COLO829 (cell line): ENCODE measurements at regions not wholly inside any gene's neighbourhood (a gene's known extent, or its start where the extent isn't known, plus 50 kb on each side); places are given as distances from the start of the nearest gene placed in this dataset.
A peak's percentile ranks its signal among the peaks of the same experiment; 100 is the strongest.

Experiments used
- DNase-seq: peaks from one replicate; pipeline ENCODE4 v3.0.0; 2012; ENCODE audit warnings: low spot score

DNA sequence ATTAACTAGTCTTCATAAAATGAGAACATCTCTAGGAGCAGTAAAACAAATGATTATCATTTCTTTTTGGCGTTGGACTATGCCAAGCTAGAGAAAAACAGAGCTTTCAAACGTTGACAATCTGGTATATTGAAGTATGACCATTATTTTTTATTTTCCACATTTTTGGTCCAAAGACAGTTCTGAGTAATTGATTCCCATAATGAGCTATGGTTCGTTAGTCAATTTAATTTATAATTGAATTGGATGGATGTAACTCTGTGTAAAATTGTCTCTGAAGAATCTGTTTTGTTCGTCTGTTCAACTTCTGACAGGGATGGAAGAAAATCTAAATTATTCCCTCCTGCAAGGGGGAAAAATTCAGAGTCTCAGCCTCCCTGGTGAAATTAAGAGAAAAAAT lies 234.5 kb downstream of the LMO4 start:
- DNase-seq: no peak

- DNase-seq: no peak
Observed at GRCh38 chr1:87565861-87566260, 237.2 kb downstream of the LMO4 start.

- DNase-seq: no peak
Observed at GRCh38 chr1:87568005-87568404, 239.3 kb downstream of the LMO4 start.

GRCh38 chr1:87568911-87569310 lies 240.2 kb downstream of the LMO4 start:
- no peak for DNase-seq

DNA sequence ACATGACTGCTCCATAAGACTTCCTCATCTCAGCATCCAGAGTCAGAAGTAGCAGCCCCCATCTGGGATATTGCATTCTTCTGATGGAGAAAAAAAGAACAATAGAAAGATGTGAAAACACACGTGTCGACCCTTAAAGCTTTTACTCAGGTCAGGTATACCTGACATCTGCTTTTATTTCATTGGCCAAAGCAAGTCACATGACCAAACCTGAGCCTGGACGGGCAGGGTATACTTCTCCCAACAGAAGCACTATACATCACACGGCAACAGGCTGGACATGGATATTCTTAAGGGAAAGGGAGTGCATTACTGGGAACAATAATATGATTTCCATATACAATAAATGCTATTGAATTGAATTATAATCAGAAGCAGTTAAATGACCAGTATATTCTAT lies 243.3 kb downstream of the LMO4 start:
- no peak for DNase-seq

- DNase-seq: no peak
Observed at GRCh38 chr1:87572891-87573290, 244.2 kb downstream of the LMO4 start.

DNA sequence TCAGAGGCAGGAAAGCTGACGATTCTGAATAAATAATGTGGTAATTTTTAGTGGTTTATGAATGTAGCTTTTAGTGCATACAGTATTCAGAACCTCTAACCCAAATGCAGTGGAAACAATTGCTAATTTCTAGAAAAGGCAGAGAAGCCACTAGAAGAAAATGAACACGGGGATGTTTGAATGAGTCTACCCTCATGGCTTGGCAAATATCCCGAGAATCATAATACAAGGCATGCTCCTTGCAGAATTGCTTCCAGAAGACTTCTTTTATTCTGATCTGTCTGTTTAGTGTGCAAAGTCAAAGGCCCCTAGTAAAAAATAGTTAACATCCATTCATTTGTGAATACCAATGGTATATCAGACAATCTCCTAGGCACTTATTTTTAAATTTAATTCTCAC lies 246.8 kb downstream of the LMO4 start:
- no peak for DNase-seq

DNA sequence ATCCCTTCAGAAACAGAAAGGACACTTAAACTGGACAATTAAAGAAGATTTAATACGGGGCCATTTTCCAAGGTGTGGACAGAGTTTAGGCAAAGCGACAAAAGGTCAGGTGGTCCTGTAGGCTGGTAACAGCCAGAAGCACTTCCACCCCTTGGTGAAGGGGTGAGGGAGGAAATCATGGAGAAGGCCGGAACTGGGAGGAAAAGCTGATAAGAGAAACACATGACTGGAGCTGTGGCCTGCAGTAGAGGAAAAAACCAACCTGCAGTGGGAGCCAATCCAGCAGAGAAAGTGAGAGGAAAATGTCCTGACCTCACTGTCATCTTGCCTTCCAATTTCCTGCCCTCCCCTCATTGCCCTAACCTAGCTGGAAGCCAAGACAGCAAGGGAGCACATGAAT lies 249.8 kb downstream of the LMO4 start:
- no peak for DNase-seq

GRCh38 chr1:87583459-87583858 lies 254.8 kb downstream of the LMO4 start:
- DNase-seq: no peak

DNA sequence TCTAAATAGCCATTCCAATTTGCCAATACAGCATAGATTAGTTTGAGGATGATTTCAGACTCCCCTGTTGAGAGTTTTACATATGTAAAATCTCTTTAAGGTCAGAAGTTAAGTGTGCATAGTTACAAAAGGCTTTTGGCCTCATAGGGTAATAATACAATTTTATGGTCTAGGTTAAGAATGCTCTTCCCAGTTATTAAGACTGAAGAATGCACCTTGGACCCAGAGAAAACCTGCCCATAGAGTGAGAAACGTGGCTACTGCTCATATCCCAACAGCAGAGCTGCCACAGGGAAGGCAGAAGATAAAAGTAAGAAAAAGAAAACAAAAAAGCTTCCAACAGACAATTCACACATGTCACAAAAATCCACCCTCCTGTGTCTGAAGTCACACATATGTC lies 255.9 kb downstream of the LMO4 start:
- DNase-seq: no peak

- DNase-seq: no peak
Observed at GRCh38 chr1:87586501-87586900, 257.8 kb downstream of the LMO4 start.

DNA sequence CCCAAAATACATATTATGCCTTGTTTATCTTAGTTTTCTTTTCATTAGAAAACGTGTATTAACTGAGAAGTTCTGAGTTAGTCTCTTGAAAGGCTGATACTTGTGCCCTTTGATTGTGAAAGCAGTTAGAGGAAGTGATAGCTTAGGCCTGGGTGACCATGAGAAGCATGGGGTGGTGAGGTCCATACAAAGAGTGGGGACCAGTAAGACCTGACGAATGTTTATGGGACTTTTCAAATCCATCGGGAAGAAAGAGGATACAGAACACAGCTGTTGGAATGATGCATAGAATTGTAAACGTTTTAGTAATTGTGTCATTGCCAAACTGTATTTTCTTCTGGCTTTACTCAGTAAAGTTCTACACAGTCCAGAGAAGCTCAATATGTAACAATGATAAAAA lies 259.8 kb downstream of the LMO4 start:
- no peak for DNase-seq

DNA sequence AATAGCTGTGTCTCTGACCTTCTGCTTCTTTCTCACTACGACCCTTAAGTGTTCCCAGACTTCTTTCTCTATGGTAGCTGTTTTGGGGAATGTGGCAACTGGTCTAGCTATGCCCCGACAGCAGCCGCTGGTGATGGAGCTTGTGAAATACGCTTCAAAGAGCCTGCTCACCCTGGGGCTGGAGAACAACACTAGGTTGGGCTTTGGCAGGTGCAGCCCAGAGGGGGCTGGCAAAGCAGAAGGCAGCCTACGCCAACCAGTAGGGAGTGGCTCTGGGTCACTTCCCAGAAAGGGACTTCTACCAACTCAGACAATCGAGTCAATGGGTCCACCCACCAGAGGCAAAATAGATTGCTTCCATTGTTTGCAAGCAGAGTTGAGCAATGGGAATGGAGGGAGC lies 262.8 kb downstream of the LMO4 start:
- DNase-seq: no peak

DNA sequence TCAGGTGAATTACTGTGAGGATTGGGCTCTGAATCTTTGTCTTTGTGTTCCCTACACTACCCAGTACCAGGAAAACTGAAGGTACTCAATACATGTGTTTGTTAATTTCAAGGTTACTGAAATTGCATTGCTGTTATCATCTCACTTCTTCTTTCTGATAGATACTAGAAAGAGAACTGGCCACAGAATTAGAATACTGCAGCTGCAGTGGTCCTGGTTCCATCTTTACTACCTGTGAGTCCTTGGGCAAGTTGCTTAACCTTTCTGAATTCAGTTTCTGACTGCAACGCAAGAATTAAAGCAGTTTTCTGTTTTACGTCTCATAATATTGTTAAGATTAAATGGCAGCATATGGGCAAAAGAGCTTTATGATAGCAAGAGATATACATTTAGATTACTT lies 263.5 kb downstream of the LMO4 start:
- no peak for DNase-seq

GRCh38 chr1:87594736-87595383 lies 266.2 kb downstream of the LMO4 start:
- no peak for DNase-seq

DNA sequence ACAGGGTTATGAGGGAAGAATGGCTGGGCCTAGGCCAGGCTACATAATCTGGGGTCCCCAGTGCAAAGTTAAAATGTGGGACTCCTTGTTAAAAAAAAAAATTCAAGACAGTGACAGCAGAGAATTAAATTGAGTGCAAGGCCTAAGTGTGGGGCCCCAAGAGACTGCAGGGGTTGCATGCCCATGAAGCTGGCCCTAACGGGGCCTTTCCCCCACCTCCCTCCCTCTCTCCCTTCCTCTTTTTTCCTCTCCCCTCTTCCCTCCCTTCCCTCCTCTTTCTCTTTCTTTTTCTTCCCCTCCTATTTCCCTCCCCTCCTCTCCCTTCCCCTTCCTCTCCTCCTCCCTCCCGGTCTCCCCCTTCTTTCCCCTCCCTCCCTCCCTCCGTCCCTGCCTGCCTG lies 266.7 kb downstream of the LMO4 start:
- DNase-seq: no peak

GRCh38 chr1:87598429-87598828 lies 269.7 kb downstream of the LMO4 start:
- DNase-seq: no peak

DNA sequence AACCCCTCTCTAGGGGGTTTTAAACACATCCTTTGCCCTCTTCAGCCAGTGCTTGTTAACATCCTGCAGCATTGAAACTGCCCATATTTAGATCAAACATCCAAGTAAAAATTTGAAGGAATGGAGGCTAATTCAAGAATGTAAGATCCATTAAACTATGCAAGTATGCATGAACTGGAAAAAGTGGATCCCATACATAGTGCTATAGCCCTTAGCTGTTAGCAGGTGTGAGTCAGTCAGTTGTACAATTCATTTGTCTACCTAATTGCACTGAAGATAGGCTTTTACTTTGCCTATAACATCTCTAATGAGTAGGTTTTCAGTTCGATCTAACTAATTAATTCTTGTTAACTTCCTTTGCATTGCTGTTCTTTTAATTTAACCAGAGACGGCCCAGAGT lies 270.9 kb downstream of the LMO4 start:
- no peak for DNase-seq

GRCh38 chr1:87600055-87600850 lies 271.6 kb downstream of the LMO4 start:
- no peak for DNase-seq

DNA sequence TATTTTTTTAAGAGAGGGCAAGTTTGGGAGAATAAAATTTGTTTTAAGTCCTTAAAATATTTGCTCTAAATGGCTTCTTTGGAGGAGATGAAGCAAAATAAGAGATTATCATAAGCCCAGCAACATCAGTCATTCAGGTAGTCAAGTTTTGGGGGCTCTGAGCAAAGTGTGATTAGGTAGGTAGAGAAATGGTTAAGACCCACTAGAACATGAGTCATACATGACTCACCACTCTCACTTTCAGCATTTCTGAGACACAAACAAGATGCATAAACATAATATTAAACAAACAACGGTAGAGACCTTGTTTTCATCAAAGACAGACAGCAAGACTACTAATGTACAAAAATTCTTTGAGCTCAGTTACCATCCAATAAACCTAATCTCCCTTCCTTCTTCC lies 272.2 kb downstream of the LMO4 start:
- DNase-seq: peak; percentile 13

- no peak for DNase-seq
Observed at GRCh38 chr1:87603626-87604025, 274.9 kb downstream of the LMO4 start.

- DNase-seq: no peak
Observed at GRCh38 chr1:87612956-87613355, 284.3 kb downstream of the LMO4 start.

DNA sequence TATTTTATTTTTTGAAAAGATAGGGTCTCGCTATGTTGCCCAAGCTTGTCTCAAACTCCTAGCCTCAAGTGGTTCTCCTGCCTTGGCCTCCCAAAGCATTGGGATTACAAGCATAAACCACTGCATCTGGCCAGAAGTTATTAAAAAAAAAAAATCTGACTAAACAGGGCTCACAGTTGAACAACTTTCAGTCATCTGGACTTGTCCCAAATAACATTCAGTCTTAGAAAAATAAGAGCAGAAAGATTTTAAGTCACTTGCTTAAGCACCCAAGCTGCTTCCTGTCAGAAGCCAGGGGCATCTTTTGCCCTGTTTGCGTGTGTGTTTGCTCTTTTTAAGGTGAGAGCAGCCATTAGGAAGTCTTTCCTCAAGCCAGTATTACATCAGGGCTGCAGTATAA lies 286.8 kb downstream of the LMO4 start:
- DNase-seq: no peak

- DNase-seq: no peak
Observed at GRCh38 chr1:87615901-87616300, 287.2 kb downstream of the LMO4 start.
